Panc1 (cell line): ENCODE measurements at regions not wholly inside any gene's neighbourhood (a gene's known extent, or its start where the extent isn't known, plus 50 kb on each side); places are given as distances from the start of the nearest gene placed in this dataset.

Source experiments
- ATAC-seq: fragments of 200-7000 bp; cut with Tn5 transposase; 2 replicates; pipeline ENCODE4 v1.9.1; 2020; ENCODE audit warnings: mild to moderate bottlenecking, moderate library complexity
- BruUV-seq: library from RNA; stranded (reverse); fragments of 400-500 nt; replicated peaks from 2 replicates; lab custom pipeline; 2021; lab: Mats Ljungman, UMichigan
- CTCF ChIA-PET: fragments of 300-600 bp; sonication (Branson Sonifier 250); formaldehyde crosslinking; loops from one replicate; lab custom pipeline; 2022; ENCODE audit warnings: antibody characterized with exemption; lab: Charles Lee
- POLR2A ChIA-PET: fragments of 300-600 bp; sonication (Branson Sonifier 250); formaldehyde crosslinking; loops from one replicate; lab custom pipeline; 2022; ENCODE audit warnings: antibody characterized with exemption; lab: Charles Lee
- DNase-seq: peaks from one replicate; pipeline ENCODE4 v3.0.0-alpha.2; 2010; ENCODE audit warnings: low read depth, low spot score
- H3K27ac ChIP-seq: 2 replicates; pipeline ENCODE4 v1.5.1; 2011; ENCODE audit warnings: mild to moderate bottlenecking, low read length, inconsistent platforms
- H3K27me3 ChIP-seq: fragments of 200-500 bp; sonication (Bioruptor generic); 2 replicates; pipeline ENCODE4 v1.6.0; 2014; ENCODE audit warnings: low read length, inconsistent platforms; ENCODE audit not compliant: control insufficient read depth, insufficient read depth
- H3K36me3 ChIP-seq: fragments of 200-500 bp; sonication (Bioruptor generic); 2 replicates; pipeline ENCODE4 v1.5.1; 2014; ENCODE audit warnings: inconsistent platforms, mild to moderate bottlenecking, low read length, moderate library complexity; ENCODE audit not compliant: control insufficient read depth, insufficient read depth
- H3K4me1 ChIP-seq: 2 replicates; pipeline ENCODE4 v1.5.1; 2011; ENCODE audit warnings: inconsistent platforms, mild to moderate bottlenecking, low read length, moderate library complexity; ENCODE audit not compliant: control insufficient read depth, insufficient read depth
- H3K4me3 ChIP-seq, 2 experiments: 2 replicates each; pipeline ENCODE4 v1.5.1; 2011 to 2012; ENCODE audit warnings: low read depth in 2 of 2, low read length in 2 of 2, mild to moderate bottlenecking in 2 of 2, inconsistent platforms in 1 of 2, moderate library complexity in 1 of 2
- H3K9me3 ChIP-seq: fragments of 200-500 bp; sonication (Bioruptor generic); 2 replicates; pipeline ENCODE4 v1.5.1; 2014; ENCODE audit warnings: low read depth, mild to moderate bottlenecking, inconsistent platforms, low read length, moderate library complexity; ENCODE audit not compliant: control insufficient read depth, insufficient read depth
- CTCF ChIP-seq: fragments of 450-650 bp; IDR thresholded peaks from 2 replicates; pipeline ENCODE4 v1.5.1; 2017; ENCODE audit warnings: mild to moderate bottlenecking
- POLR2AphosphoS5 ChIP-seq: IDR thresholded peaks from 2 replicates; pipeline ENCODE4 v1.6.1; 2012; ENCODE audit warnings: mild to moderate bottlenecking, low read depth, low read length, moderate library complexity
- REST ChIP-seq, 2 experiments: IDR thresholded peaks; 2 replicates each; pipeline ENCODE4 v1.6.1; 2011 to 2012; ENCODE audit warnings: low read depth in 2 of 2, control low read depth in 1 of 2, low read length in 1 of 2, mild to moderate bottlenecking in 1 of 2, moderate library complexity in 1 of 2; ENCODE audit not compliant: insufficient read depth in 1 of 2
- SIN3A ChIP-seq: IDR thresholded peaks from 2 replicates; pipeline ENCODE4 v1.6.1; 2012; ENCODE audit warnings: low read depth, mild to moderate bottlenecking, low read length, moderate library complexity, borderline replicate concordance; ENCODE audit not compliant: insufficient read depth
- TCF7L2 ChIP-seq: IDR thresholded peaks from 2 replicates; pipeline ENCODE4 v1.6.1; 2011; ENCODE audit warnings: mild to moderate bottlenecking, low read depth, low read length, inconsistent platforms
- in situ Hi-C: cut with HindIII; loops from 2 replicates; pipeline ENCODE4 v1.10.0; 2016; ENCODE audit warnings: low sequenced_read_pairs, low pct_unique_long_range_greater_than_20kb
- intact Hi-C: fragments of 100-400 bp; cut with micrococcal nuclease; formaldehyde crosslinking; loops from one replicate; pipeline ENCODE4 v1.10.0; 2022; ENCODE audit not compliant: unreplicated experiment

- no peaks in the 10 kb centered on the region for H3K36me3 ChIP-seq
- H3K27ac ChIP-seq: no peak overlapping the region
- no peak for DNase-seq
- TF ChIP-seq TCF7L2 (no peak), REST (IDR thresholded peaks at IDR 0.05; ENCODE audit: insufficient read depth in 1 of 2, low read depth in 2 of 2, low read length in 1 of 2) (no peak), SIN3A (no peak), POLR2AphosphoS5 (no peak), CTCF (no peak)
- intact Hi-C loops: no loop called here
- peaks cover 11% of the 10 kb centered on the region for H3K27me3 ChIP-seq
- no peak for ATAC-seq
- H3K4me1 ChIP-seq: no peaks in the 10 kb centered on the region
- no TSS peak for BruUV-seq
- CTCF ChIA-PET: no interaction called here
- no peak overlapping the region for H3K4me3 ChIP-seq
- in situ Hi-C loops: no loop called here
- POLR2A ChIA-PET: no interaction called here
- peaks cover 7% of the 10 kb centered on the region; the same call in 1 of the 2 replicates for H3K9me3 ChIP-seq
Observed at GRCh38 chr2:64386676-64387075, 67.3 kb upstream of the LGALSL start.

GRCh38 chr2:64390586-64390985 lies 63.4 kb upstream of the LGALSL start:
- in situ Hi-C loops: no loop called here

More at GRCh38 chr2:64390586-64390985, 63.4 kb upstream of the LGALSL start:
- Histone ChIP-seq H3K4me1 (no peaks in the 10 kb centered on the region), H3K36me3 (no peaks in the 10 kb centered on the region), H3K9me3 (peaks cover 7% of the 10 kb centered on the region; the same call in 1 of the 2 replicates), H3K4me3 (no peak overlapping the region), H3K27me3 (peaks cover 11% of the 10 kb centered on the region), H3K27ac (no peak overlapping the region)
- ChIA-PET POLR2A (no interaction called here), CTCF (no interaction called here)
- TF ChIP-seq REST (IDR thresholded peaks at IDR 0.05; ENCODE audit: insufficient read depth in 1 of 2, low read depth in 2 of 2, low read length in 1 of 2) (no peak), CTCF (no peak), SIN3A (no peak), TCF7L2 (no peak), POLR2AphosphoS5 (no peak)
- no peak for ATAC-seq
- no TSS peak for BruUV-seq
- intact Hi-C loops: no loop called here
- DNase-seq: no peak
